Astrocyte (in vitro differentiated cells and primary cell): ENCODE measurements at regions not wholly inside any gene's neighbourhood (a gene's known extent, or its start where the extent isn't known, plus 50 kb on each side); places are given as distances from the start of the nearest gene placed in this dataset.

Source experiments
- CTCF ChIP-seq: IDR thresholded peaks from 2 replicates; pipeline ENCODE4 v1.5.1; 2011; ENCODE audit warnings: low read depth, mild to moderate bottlenecking, inconsistent platforms, low read length, moderate library complexity; ENCODE audit not compliant: insufficient read depth
- EZH2 ChIP-seq: IDR thresholded peaks from 2 replicates; pipeline ENCODE4 v1.6.1; 2012; ENCODE audit warnings: mild to moderate bottlenecking, low read length, inconsistent platforms; ENCODE audit not compliant: insufficient read depth

DNA sequence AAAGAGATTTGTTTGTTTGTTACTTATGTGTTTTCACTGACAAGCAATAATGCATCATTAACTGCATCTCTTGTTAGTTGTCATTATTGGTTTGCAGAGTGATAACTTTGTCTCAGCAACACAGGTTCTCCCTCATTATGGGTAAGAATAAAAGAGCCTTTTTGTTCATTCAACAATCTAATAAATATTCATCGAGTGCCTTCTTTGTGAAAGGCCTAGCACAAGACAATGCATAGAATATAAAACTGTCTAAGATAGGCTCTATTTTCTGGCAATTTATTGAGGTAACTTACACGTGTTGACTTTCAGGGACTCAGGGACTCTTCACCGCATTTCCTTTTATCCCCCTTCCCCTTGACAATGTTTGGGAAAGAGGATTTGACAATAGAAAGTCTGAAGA is 95.5 kb upstream of the KRR1 start:
- no peak for TF ChIP-seq CTCF
- no peak for TF ChIP-seq EZH2
